Astrocyte of the hippocampus (primary cell): ENCODE measurements at regions not wholly inside any gene's neighbourhood (a gene's known extent, or its start where the extent isn't known, plus 50 kb on each side); places are given as distances from the start of the nearest gene placed in this dataset.
"Not testable (repeated sequence)": the region's sequence is repeated elsewhere in the genome, so short reads cannot be mapped to it uniquely, and the experiment has no call there.

ENCODE experiments used
- DNase-seq: peaks from one replicate; pipeline ENCODE4 v3.0.0; 2011; ENCODE audit warnings: low read depth, low spot score

DNA sequence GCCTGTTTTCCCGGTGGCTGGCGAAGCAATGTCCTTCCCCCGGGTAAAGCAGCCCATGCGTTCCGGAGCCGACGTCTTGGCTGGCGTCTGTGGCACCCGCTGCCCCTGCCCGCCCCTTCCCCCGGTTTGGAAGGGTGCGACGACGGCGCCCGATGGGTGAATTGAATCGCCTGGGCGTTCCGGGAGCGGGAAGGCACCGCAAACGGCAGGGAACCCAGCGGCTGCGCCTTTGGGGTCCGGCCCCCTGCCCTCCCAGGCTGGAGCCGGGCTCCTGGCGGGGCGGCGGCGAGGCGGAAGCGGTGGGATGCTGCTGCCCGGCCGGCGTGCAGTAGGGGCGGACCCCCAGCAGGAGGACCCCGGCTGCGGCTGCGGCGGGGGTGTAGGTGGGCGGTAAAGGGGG lies 123.6 kb upstream of the RHOU start:
- not testable (repeated sequence) for DNase-seq

GRCh38 chr1:228622002-228622716 lies 113.1 kb upstream of the RHOU start:
- DNase-seq = not testable (repeated sequence)

- DNase-seq = not testable (repeated sequence)
Observed at GRCh38 chr1:228626481-228626880, 108.8 kb upstream of the RHOU start.

DNA sequence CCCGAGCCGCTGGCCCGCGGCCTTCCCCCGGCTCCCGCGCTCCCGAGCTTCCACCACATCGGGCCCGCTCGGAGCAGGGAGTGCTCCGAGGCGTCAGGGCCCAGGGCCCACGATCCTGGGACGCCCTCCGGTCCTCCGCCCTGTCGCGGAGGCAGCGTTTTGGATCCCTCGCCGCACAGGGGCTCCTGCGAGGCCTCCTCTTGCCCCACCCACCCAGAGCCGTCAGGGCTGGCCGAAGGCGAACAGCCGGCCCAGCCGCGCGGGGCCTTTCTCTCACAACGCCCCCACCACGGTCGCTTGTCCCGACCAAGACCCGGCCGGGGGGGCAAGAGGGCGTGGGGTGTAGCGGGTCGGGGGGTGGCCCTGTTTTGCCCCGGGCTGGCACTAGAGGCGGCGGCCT lies 102.4 kb upstream of the RHOU start:
- not testable (repeated sequence) for DNase-seq

DNA sequence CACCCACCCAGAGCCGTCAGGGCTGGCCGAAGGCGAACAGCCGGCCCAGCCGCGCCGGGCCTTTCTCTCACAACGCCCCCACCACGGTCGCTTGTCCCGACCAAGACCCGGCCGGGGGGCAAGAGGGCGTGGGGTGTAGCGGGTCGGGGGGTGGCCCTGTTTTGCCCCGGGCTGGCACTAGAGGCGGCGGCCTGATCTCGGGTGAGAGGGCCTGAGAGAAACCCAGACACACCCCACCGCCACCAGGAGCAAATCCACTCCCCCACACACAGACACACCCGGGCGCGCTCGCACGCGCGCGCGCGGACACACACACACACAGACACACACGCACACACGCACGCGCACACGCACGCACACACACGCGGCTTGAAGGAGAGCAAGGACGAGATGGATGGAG lies 100.0 kb upstream of the RHOU start:
- not testable (repeated sequence) for DNase-seq

GRCh38 chr1:228637529-228637928 lies 97.8 kb upstream of the RHOU start:
- DNase-seq = not testable (repeated sequence)

DNA sequence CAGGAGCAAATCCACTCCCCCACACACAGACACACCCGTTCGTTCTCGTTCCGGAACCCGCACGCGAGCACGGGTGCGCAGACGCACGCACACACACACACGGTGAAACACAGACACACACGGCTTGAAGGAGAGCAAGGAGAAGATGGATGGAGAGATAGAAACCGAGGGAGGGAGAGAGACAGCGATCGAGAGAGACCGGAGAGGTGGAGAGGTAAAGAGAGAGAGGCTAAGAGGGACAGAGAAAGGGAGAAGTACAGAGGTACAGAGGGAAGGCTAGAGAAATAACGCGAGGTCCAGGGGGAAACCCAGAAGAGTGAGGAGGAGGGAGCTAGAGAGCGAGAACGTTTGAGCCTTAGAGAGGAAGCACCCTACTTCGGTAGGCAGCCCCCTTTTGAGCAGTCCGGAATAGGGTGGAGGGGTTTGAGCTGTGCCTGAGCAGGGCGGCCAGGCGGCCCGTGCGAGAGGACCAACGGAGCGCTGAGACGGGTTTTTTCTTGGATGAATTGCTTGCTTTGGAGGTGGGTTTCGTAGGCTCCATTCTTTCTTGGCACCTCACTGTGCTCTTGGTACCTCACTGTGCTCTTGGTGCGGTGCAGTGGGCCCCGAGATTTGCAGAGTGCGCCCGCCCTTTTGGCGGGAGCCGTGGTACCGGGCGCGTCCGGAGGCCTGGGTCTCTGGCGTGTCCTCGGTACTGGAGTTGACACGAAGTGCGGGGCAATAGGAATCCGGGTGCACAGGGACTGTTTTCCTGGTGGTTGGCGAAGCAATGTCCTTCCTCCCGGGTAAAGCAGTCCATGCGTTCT lies 88.4 kb upstream of the RHOU start:
- peak; percentile 52 for DNase-seq

DNA sequence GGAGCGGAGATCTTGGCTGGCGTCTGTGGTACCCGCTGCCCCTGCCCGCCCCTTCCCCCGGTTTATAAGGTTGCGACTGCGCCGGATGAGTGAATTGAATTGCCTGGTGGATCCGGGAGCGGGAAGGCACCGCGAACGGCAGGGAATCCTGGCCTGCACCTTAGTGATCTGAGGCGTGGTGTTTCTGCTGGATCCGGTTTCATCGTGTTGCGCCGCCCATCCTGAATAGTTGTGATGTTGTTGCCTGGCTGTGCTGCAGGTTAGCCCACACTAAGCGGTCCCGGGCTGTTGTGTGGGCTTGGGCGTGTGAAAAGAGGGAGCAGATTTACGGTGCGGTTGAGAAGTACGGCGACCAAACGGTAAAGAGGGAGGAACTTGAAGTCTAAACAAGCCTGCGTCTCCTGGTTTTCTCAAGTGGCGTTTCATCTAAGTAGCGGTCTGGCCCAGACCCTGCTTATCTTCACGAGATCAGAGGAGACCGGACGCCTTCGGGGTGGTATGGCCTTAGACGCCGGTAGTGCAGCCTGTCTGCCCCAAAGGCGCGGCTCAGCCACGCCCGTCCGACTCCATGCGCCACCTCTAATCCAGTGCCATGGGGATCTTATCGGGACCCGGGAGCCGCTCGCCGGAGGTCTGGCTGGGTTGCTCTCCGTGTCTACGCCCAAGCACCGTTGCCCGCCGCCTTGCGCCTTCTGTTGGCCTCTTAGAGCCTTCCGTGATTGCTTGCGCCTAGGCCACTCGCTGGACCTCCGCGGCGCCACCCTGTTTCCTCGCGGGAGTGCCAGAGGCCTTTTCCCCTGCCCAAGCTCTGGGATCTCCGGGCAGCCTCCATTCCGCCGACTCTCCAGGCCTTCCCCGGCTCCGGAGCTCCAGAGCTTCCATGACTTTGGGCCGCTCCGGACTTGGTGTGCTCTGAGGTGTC lies 87.5 kb upstream of the RHOU start:
- peak; percentile 50 for DNase-seq

DNA sequence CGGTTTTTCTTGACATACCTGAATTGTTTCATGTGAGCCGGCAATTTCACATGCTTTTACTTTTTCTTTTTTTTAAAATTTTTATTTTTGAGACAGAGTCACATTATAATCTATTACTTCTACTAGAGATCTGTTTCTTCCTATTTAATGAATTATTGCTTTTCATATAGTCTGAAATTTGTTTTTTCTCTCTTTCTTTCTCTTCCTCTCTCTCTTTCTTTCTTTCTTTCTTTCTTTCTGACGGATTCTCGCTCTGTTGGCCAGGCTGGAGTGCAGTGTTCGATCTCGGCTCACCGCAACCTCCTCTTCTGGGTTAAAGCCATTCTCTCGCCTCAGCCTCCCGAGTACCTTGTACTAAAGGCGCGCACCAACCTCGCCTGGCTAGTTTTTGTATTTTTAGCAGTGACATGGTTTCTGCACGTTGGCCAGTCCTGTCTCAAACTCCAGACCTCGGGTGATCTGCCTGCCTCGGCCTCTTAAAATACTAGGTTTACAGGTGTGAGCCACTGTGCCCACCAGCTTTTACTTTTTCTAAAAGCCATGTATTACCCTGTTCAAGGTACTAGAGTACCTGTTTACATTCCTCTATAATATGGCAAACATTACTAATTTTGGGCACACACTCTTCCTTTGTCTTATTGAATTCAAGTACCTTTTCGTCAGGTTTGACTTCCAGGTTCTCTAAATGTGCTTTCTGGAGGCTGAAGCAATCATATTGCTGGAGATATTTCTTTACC lies 86.5 kb upstream of the RHOU start:
- DNase-seq = no peak

GRCh38 chr1:228650141-228650540 lies 85.1 kb upstream of the RHOU start:
- DNase-seq = no peak

- DNase-seq = no peak
Observed at GRCh38 chr1:228650946-228651345, 84.3 kb upstream of the RHOU start.

DNA sequence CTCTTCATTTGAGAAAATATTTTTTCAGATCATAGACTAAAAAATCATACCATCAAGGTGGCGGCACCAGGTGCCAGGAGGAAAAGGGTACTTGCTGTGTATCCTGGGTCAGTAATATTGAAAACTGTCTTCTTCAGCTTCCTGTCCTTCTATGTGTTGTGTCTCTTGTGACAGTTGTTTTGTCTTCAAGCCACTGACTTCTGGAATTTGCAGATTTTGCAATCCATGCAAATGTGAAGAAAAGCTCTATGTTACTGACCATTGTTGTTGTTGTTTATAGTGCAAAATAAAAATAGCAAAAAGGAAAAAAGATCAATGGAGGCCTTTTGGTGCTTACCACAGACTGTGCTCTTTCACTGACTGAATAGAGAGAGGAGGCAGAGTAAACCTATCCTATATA lies 83.2 kb upstream of the RHOU start:
- DNase-seq = no peak

DNA sequence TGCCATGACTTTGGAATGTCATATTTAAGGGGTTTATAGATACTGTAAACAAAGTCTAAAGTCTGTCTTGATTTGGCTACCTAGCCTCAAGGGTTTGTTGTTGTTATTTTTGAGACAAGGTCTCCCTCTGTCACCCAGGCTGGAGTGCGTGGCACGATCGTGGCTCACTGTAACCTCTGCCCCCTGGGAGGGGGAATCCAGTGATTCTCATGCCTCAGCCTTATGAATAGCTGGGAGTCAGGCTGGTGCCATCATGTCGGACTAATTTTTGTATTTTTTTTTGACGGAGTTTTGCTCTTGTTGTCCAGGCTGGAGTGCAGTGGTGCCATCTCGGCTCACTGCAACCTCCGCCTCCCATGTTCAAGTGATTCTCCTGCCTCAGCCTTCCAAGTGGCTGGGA lies 82.2 kb upstream of the RHOU start:
- not testable (repeated sequence) for DNase-seq

- DNase-seq = no peak
Observed at GRCh38 chr1:228653748-228654147, 81.5 kb upstream of the RHOU start.

DNA sequence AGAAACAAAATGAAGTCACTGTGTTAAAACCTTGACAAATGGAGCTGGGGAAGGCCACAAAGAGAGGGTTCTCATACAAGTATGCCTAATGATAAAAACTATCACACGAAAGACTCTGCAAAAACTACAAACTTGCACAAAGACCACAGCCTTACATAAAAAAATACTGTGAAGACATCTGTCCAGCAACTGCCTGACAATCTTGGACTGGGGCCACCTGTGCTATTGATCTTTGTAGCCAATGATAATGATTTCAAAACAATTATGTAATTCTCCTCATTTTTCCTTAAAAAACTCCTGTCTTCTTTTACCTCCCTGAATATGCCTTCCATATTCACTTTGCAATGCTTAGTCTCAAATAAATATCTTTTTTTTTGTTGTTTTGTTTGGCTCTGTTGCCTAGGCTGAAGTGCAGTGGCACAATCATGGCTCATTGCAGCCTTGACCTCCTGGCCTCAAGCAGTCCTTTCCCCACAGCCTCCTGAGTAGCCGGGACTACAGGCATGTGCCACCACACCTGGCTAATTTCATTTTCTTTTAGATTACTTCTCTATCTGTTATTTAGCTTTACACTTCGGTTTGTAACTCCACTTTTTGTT lies 79.4 kb upstream of the RHOU start:
- DNase-seq = no peak

DNA sequence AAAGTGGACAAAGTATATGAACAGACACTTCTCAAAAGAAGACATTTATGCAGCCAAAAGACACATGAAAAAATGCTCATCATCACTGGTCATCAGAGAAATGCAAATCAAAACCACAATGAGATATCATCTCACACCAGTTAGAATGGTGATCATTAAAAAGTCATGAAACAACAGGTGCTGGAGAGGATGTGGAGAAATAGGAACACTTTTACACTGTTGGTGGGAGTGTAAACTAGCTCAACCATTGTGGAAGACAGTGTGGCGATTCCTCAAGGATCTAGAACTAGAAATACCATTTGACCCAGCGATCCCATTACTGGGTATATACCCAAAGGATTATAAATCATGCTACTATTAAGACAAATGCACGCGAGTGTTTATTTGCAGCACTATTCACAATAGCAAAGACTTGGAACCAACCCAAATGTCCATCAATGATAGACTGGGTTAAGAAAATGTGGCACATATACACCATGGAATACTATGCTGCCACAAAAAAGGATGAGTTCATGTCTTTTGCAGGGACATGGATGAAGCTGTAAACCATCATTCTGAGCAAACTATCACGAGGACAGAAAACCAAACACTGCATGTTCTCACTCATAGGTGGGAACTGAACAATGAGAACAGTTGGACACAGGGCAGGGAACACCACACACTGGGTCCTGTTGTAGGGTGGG lies 73.1 kb upstream of the RHOU start:
- not testable (repeated sequence) for DNase-seq

GRCh38 chr1:228664399-228664914 lies 70.8 kb upstream of the RHOU start:
- DNase-seq = peak; percentile 75

GRCh38 chr1:228666686-228667623 lies 68.3 kb upstream of the RHOU start:
- DNase-seq = no peak
